A549 (cell line): ENCODE measurements at regions not wholly inside any gene's neighbourhood (a gene's known extent, or its start where the extent isn't known, plus 50 kb on each side); places are given as distances from the start of the nearest gene placed in this dataset.

Experiments used
- CTCF ChIP-seq: fragments of >200 bp; sonication (Bioruptor Twin); formaldehyde crosslinking; IDR thresholded peaks from 3 replicates; pipeline ENCODE4 v1.5.1; 2016
- TF ChIP-seq, protein P1 (sequence below): fragments of 200-600 bp; sonication (generic); IDR thresholded peaks from 2 replicates; pipeline ENCODE4 v1.6.1; 2016; ENCODE audit warnings: antibody characterized with exemption, mild to moderate bottlenecking, moderate library complexity
- TF ChIP-seq, protein P2 (sequence below): fragments of >200 bp; sonication (Bioruptor Twin); formaldehyde crosslinking; IDR thresholded peaks from 3 replicates; pipeline ENCODE4 v1.6.1; 2016

DNA sequence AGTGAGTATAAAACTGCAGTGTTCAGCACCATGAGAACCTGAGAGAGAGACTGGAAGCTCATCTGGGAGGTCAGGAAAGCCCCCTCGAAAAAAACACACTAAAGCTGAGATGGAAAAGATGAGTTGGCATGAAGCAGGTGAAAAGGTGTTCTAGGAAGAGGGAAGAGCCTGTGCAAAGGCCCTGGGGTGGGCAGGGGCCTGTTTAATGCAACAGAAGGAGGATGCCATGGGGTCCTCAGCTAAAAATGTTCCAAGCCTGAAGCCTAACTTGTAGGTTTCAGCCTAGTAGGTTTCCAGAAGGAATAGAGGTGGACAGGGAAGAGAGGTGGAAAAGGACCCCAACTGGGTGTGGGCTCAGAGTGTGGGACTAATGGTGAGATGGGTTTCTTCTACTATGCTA is 242.3 kb upstream of the ZFHX3 start:
- TF ChIP-seq, protein P1, sequence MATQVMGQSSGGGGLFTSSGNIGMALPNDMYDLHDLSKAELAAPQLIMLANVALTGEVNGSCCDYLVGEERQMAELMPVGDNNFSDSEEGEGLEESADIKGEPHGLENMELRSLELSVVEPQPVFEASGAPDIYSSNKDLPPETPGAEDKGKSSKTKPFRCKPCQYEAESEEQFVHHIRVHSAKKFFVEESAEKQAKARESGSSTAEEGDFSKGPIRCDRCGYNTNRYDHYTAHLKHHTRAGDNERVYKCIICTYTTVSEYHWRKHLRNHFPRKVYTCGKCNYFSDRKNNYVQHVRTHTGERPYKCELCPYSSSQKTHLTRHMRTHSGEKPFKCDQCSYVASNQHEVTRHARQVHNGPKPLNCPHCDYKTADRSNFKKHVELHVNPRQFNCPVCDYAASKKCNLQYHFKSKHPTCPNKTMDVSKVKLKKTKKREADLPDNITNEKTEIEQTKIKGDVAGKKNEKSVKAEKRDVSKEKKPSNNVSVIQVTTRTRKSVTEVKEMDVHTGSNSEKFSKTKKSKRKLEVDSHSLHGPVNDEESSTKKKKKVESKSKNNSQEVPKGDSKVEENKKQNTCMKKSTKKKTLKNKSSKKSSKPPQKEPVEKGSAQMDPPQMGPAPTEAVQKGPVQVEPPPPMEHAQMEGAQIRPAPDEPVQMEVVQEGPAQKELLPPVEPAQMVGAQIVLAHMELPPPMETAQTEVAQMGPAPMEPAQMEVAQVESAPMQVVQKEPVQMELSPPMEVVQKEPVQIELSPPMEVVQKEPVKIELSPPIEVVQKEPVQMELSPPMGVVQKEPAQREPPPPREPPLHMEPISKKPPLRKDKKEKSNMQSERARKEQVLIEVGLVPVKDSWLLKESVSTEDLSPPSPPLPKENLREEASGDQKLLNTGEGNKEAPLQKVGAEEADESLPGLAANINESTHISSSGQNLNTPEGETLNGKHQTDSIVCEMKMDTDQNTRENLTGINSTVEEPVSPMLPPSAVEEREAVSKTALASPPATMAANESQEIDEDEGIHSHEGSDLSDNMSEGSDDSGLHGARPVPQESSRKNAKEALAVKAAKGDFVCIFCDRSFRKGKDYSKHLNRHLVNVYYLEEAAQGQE: no peak
- no peak for TF ChIP-seq CTCF
- TF ChIP-seq, protein P2, sequence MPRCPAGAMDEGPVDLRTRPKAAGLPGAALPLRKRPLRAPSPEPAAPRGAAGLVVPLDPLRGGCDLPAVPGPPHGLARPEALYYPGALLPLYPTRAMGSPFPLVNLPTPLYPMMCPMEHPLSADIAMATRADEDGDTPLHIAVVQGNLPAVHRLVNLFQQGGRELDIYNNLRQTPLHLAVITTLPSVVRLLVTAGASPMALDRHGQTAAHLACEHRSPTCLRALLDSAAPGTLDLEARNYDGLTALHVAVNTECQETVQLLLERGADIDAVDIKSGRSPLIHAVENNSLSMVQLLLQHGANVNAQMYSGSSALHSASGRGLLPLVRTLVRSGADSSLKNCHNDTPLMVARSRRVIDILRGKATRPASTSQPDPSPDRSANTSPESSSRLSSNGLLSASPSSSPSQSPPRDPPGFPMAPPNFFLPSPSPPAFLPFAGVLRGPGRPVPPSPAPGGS: no peak
